Common myeloid progenitor, CD34-positive (primary cell): ENCODE measurements at regions not wholly inside any gene's neighbourhood (a gene's known extent, or its start where the extent isn't known, plus 50 kb on each side); places are given as distances from the start of the nearest gene placed in this dataset.

Experiments
- CTCF ChIA-PET: fragments of 350-600 bp; sonication (Branson Sonifier 250); formaldehyde crosslinking; loops from one replicate; lab custom pipeline; 2021; ENCODE audit warnings: antibody characterized with exemption; lab: Charles Lee
- POLR2A ChIA-PET: fragments of 350-600 bp; sonication (Branson Sonifier 250); formaldehyde crosslinking; loops from one replicate; lab custom pipeline; 2021; ENCODE audit warnings: antibody characterized with exemption; lab: Charles Lee
- DNase-seq, 3 donors: peaks; one replicate each; pipeline versions ENCODE4 v3.0.0 to v3.0.0-alpha.2; 2013
- H3K27ac ChIP-seq, 2 experiments: 1 replicate in 1 of 2; 2 replicates in 1 of 2; pipeline ENCODE4 v1.7.0; 2013; ENCODE audit warnings: inconsistent platforms in 2 of 2, low read length in 2 of 2, mild to moderate bottlenecking in 2 of 2, low read depth in 1 of 2, moderate library complexity in 1 of 2; ENCODE audit not compliant: severe bottlenecking in 2 of 2, insufficient read depth in 1 of 2, poor library complexity in 1 of 2
- H3K27me3 ChIP-seq, 5 experiments: replicated peaks in 2 of 5; 1 replicate in 3 of 5; 2 replicates in 2 of 5; pipeline versions ENCODE4 v1.6.1 to v1.7.0; 2013; ENCODE audit warnings: low read length in 4 of 5, mild to moderate bottlenecking in 2 of 5, moderate library complexity in 2 of 5, inconsistent platforms in 1 of 5; ENCODE audit not compliant: insufficient read depth in 5 of 5, control insufficient read depth in 4 of 5
- H3K36me3 ChIP-seq, 4 experiments: 1 replicate in 2 of 4; 2 replicates in 2 of 4; pipeline versions ENCODE4 v1.6.1 to v1.7.0; 2013; ENCODE audit warnings: low read length in 3 of 4, control low read depth in 1 of 4, mild to moderate bottlenecking in 1 of 4; ENCODE audit not compliant: control insufficient read depth in 4 of 4, insufficient read depth in 4 of 4
- H3K4me1 ChIP-seq, 4 experiments: 1 replicate in 3 of 4; 2 replicates in 1 of 4; pipeline versions ENCODE4 v1.6.1 to v1.7.1; 2013; ENCODE audit warnings: low read length in 3 of 4, mild to moderate bottlenecking in 3 of 4, control low read depth in 1 of 4, inconsistent platforms in 1 of 4, moderate library complexity in 1 of 4; ENCODE audit not compliant: control insufficient read depth in 4 of 4, insufficient read depth in 4 of 4; ENCODE audit errors: control extremely low read depth in 1 of 4
- H3K4me3 ChIP-seq, 7 experiments: 1 replicate in 4 of 7; 2 replicates in 3 of 7; pipeline versions ENCODE4 v1.5.1 to v1.7.0; 2013; ENCODE audit warnings: mild to moderate bottlenecking in 7 of 7, low read length in 6 of 7, moderate library complexity in 6 of 7, inconsistent platforms in 2 of 7, low read depth in 2 of 7, control low read depth in 1 of 7; ENCODE audit not compliant: insufficient read depth in 4 of 7, control insufficient read depth in 1 of 7; ENCODE audit errors: extremely low read depth in 1 of 7
- H3K9me3 ChIP-seq, 5 experiments: 1 replicate in 4 of 5; 2 replicates in 1 of 5; pipeline versions ENCODE4 v1.6.1 to v1.7.1; 2013; ENCODE audit warnings: low read length in 4 of 5, mild to moderate bottlenecking in 2 of 5, inconsistent platforms in 1 of 5, low read depth in 1 of 5, moderate library complexity in 1 of 5; ENCODE audit not compliant: control insufficient read depth in 4 of 5, insufficient read depth in 2 of 5; ENCODE audit errors: control extremely low read depth in 1 of 5
- WGBS: methylation state at CpG from one replicate; pipeline ENCODE4 v1.1.5; 2013; ENCODE audit not compliant: insufficient coverage; 5-methylcytosine and 5-hydroxymethylcytosine counted together

GRCh38 chr16:6846452-6846851, 486.2 kb upstream of the RBFOX1 start:
- ChIA-PET POLR2A (no interaction called here), CTCF (no interaction called here)
- Histone ChIP-seq H3K9me3 (no peaks in the 10 kb centered on the region), H3K4me3 (no peak overlapping the region), H3K27me3 (no peaks in the 10 kb centered on the region), H3K4me1 (no peaks in the 10 kb centered on the region), H3K36me3 (no peaks in the 10 kb centered on the region), H3K27ac (no peak overlapping the region)
- no peak for DNase-seq
- WGBS: 86% methylated on average over 8 of the region's 8 CpGs

GRCh38 chr16:6841392-6841791, 491.3 kb upstream of the RBFOX1 start:
- WGBS: 93% methylated on average over 5 of the region's 6 CpGs
- no peaks in the 10 kb centered on the region for H3K4me1 ChIP-seq

GRCh38 chr16:6837722-6838121, 494.9 kb upstream of the RBFOX1 start:
- Histone ChIP-seq H3K27me3 (peaks cover 0 to 4% (median 0%) of the 10 kb centered on the region in 5 experiments), H3K4me3 (no peak overlapping the region), H3K9me3 (peaks cover 0 to 3% (median 0%) of the 10 kb centered on the region in 5 experiments), H3K36me3 (no peaks in the 10 kb centered on the region), H3K27ac (no peak overlapping the region), H3K4me1 (no peaks in the 10 kb centered on the region)
- ChIA-PET CTCF (no interaction called here), POLR2A (no interaction called here)
- WGBS: 100% methylated on average over 1 of the region's 2 CpGs
- DNase-seq: no peak

More at GRCh38 chr16:6841392-6841791, 491.3 kb upstream of the RBFOX1 start:
- Histone ChIP-seq H3K27me3 (peaks cover 0 to 4% (median 0%) of the 10 kb centered on the region in 5 experiments), H3K9me3 (no peaks in the 10 kb centered on the region), H3K27ac (no peak overlapping the region), H3K36me3 (no peaks in the 10 kb centered on the region), H3K4me3 (no peak overlapping the region)
- ChIA-PET CTCF (no interaction called here), POLR2A (interaction anchor here (0.5 kb wide), 1 partner anchor 108 kb away, joined by 4 read pairs; no protein-coding TSS in a partner anchor)
- DNase-seq: no peak

- Histone ChIP-seq H3K9me3 (peaks cover 0 to 3% (median 0%) of the 10 kb centered on the region in 5 experiments), H3K4me3 (no peak overlapping the region)
- no CpG with 5 or more reads among the region's 3 CpGs for WGBS
These were observed 495.9 kb upstream of the RBFOX1 start for GRCh38 chr16:6836766-6837165.

GRCh38 chr16:6835941-6836340, 496.7 kb upstream of the RBFOX1 start:
- POLR2A ChIA-PET: no interaction called here

More at GRCh38 chr16:6836766-6837165, 495.9 kb upstream of the RBFOX1 start:
- H3K4me1 ChIP-seq: no peaks in the 10 kb centered on the region
- H3K27me3 ChIP-seq: peaks cover 0 to 4% (median 0%) of the 10 kb centered on the region in 5 experiments
- ChIA-PET POLR2A (no interaction called here), CTCF (interaction anchor here (1.3 kb wide), 1 partner anchor 13 kb away, joined by 3 read pairs; no protein-coding TSS in a partner anchor)
- H3K27ac ChIP-seq: no peak overlapping the region
- H3K36me3 ChIP-seq: no peaks in the 10 kb centered on the region
- DNase-seq: no peak

GRCh38 chr16:6835516-6835915, 497.1 kb upstream of the RBFOX1 start:
- WGBS: no CpG with 5 or more reads among the region's 2 CpGs
- no peaks in the 10 kb centered on the region for H3K4me1 ChIP-seq
- H3K4me3 ChIP-seq: no peak overlapping the region
- no peak overlapping the region for H3K27ac ChIP-seq
- peaks cover 0 to 4% (median 0%) of the 10 kb centered on the region in 5 experiments for H3K27me3 ChIP-seq
- ChIA-PET POLR2A (no interaction called here), CTCF (interaction anchor here (0.6 kb wide), 1 partner anchor 1974 kb away, joined by 3 read pairs; no protein-coding TSS in a partner anchor)
- no peaks in the 10 kb centered on the region for H3K36me3 ChIP-seq
- H3K9me3 ChIP-seq: peaks cover 0 to 3% (median 0%) of the 10 kb centered on the region in 5 experiments
- no peak for DNase-seq

More at GRCh38 chr16:6835941-6836340, 496.7 kb upstream of the RBFOX1 start:
- H3K36me3 ChIP-seq: no peaks in the 10 kb centered on the region
- no peaks in the 10 kb centered on the region for H3K4me1 ChIP-seq
- H3K4me3 ChIP-seq: no peak overlapping the region
- CTCF ChIA-PET: interaction anchor here (1.3 kb wide), 1 partner anchor 14 kb away, joined by 3 read pairs; no protein-coding TSS in a partner anchor
- peaks cover 0 to 3% (median 0%) of the 10 kb centered on the region in 5 experiments for H3K9me3 ChIP-seq
- no peak overlapping the region for H3K27ac ChIP-seq
- peaks cover 0 to 4% (median 0%) of the 10 kb centered on the region in 5 experiments for H3K27me3 ChIP-seq
- DNase-seq: no peak
- 97% methylated on average over 4 of the region's 5 CpGs for WGBS

- Histone ChIP-seq H3K4me1 (peaks cover 2 to 17% (median 12%) of the 10 kb centered on the region in 4 experiments), H3K4me3 (no peak overlapping the region), H3K9me3 (no peaks in the 10 kb centered on the region), H3K36me3 (no peaks in the 10 kb centered on the region), H3K27me3 (no peaks in the 10 kb centered on the region), H3K27ac (no peak overlapping the region)
- DNase-seq: no peak
- 93% methylated on average over 7 of the region's 7 CpGs for WGBS
- ChIA-PET CTCF (no interaction called here), POLR2A (interaction anchor here (0.6 kb wide), 1 partner anchor 21 kb away, joined by 4 read pairs; no protein-coding TSS in a partner anchor)
These were observed 504.0 kb upstream of the RBFOX1 start for GRCh38 chr16:6828690-6829089.
